GM12874 (cell line): ENCODE measurements at regions not wholly inside any gene's neighbourhood (a gene's known extent, or its start where the extent isn't known, plus 50 kb on each side); places are given as distances from the start of the nearest gene placed in this dataset.

ENCODE experiments used
- TF ChIP-seq, protein P1 (sequence below): IDR thresholded peaks from 2 replicates; pipeline ENCODE4 v1.5.1; 2011; ENCODE audit warnings: low read depth, mild to moderate bottlenecking, control low read depth, low read length, moderate library complexity; ENCODE audit not compliant: insufficient read depth

DNA sequence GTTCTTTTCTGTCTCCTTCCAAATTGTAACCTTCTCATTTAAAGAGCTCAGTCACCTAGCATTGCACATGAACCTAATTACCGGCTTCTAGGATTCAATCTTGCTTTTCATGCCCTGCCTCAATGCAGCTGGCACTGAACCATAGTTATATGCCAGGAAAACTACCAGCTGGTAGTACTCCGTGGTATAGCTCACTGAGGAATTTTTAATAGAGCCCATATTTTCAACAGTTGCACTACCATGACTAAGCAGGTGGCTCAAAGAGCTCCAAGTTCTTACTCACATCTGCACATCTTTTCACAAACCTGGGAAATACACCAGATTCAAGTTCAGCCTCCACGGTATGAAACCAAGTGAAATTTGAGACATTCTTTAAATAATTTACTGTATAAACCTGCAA, 363.5 kb downstream of the GRB14 start:
- TF ChIP-seq, protein P1, sequence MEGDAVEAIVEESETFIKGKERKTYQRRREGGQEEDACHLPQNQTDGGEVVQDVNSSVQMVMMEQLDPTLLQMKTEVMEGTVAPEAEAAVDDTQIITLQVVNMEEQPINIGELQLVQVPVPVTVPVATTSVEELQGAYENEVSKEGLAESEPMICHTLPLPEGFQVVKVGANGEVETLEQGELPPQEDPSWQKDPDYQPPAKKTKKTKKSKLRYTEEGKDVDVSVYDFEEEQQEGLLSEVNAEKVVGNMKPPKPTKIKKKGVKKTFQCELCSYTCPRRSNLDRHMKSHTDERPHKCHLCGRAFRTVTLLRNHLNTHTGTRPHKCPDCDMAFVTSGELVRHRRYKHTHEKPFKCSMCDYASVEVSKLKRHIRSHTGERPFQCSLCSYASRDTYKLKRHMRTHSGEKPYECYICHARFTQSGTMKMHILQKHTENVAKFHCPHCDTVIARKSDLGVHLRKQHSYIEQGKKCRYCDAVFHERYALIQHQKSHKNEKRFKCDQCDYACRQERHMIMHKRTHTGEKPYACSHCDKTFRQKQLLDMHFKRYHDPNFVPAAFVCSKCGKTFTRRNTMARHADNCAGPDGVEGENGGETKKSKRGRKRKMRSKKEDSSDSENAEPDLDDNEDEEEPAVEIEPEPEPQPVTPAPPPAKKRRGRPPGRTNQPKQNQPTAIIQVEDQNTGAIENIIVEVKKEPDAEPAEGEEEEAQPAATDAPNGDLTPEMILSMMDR, result no peak

DNA sequence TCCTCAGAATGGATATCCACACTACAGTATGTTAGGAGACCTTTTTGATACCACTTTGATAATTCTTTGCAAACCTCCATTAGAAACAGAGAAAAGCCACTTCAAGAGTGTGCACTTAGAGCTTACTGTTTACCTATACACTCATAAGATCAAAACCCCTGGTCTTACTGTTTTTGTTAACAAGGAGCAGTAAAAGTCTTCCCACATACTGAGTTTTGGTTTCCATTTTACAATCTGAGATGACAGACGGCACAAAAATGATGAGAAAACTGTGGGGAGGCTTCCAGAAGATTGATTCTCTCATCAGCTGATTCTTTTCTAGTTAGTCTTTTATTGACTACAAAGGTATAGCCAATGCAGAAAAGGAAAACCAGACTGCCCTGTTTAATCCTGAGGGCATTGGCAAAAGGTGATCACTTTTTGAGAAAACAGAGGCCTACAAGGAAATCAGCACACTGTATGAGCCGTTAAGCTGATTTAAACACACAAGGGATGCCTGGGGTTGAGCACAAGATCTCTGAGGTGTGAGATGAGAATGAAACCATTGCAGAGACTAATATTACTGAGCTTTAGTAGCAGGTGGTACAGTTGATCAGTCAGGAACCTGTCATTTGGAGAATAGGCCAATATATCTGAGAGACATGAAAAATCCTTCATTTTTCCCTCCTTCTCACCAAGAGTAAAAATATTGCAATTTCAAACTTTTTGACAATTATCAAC, 368.6 kb downstream of the GRB14 start:
- TF ChIP-seq, protein P1, result no peak

DNA sequence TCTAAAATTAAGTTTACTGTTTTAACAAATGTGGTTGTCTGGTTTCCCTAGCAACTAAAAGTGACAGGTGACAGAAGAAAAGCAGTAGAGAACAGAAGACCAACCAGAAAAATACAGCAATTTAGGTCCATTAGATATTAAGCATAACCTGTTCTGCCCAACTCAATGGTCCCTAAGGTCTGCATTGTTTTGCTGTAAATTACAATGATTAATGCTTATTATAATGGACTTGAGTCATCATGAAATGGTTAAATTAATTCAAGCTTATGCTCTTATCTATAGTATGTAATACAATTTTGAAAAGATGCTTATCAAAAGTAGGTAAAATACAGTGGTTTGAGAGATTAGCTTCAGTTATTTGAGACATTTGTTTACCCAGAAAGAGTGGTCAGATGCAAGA, 378.0 kb downstream of the GRB14 start:
- TF ChIP-seq, protein P1, result no peak

DNA sequence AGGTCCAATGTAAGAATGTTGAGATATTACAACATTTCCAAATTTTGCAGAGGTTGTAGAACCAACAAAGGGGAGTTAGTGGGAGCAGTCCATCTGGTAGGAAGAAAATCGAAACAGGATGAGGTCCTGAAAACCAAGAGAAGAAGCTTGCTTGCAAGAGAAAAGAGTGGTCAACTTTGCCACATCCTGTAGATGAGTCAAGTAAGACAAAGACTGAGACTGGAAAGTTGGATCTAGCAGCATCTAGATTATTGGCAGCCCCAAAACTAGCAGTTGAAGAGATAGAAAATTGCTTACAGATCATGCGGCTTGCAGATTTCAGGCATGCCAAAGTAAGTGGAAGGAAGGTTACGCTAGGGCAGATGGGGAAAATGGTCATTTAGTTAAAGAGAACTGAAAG, 378.9 kb downstream of the GRB14 start:
- TF ChIP-seq, protein P1, result no peak

DNA sequence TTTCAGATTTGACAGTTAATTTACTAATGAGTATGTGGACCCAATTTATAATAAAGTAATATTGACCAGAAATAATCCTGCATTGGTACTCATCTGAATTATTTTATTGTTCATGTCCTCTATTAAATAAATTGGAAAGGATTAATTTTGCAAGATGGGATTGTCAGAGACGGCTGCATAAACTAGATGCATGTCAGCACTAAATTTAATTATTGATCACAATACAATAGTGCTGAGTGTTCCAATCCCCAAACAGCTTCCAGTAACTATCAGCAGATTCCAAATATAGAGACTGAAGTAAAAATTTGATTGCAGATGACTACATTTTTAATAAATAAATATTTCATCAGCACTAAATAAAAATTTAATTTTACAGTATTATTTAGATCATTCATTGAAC, 387.2 kb downstream of the GRB14 start:
- TF ChIP-seq, protein P1, result no peak

DNA sequence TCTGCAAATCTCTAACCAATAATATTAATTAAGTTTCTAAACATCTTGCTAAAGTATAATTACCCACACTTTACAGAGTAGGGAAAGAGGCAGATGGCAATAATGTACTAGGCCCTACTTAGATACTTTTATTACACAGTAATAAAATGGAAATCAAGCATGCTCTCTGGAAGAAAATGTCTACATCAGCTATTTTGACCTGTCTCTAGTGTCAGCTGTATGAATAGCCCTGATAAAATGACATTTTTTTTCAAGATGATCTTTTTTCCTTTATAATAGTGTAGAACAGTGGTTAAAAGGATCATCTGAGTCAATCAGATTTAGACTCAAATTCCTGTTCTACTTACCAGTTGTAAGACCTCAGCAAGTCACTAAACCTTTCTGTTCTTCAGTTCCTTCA, 397.3 kb downstream of the GRB14 start:
- TF ChIP-seq, protein P1, result no peak

DNA sequence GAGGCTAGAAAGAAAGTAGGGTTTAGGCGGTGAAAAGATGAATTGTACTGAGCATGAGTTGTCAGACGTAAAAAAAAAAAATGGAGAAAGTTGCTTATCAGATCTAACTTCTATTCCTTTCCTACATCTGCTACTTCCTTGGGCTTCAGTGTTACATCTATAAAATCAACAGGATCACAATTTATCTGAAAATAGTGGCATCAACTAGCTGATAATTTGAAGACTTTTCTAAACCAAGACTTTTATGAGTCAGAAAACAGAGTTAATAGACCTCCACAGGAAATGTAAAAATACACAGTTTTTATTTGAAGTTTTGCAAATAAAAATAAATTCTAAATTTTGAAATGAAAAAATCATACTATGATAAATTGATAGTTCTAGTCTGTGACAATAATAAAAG, 399.8 kb downstream of the GRB14 start:
- TF ChIP-seq, protein P1, result no peak

DNA sequence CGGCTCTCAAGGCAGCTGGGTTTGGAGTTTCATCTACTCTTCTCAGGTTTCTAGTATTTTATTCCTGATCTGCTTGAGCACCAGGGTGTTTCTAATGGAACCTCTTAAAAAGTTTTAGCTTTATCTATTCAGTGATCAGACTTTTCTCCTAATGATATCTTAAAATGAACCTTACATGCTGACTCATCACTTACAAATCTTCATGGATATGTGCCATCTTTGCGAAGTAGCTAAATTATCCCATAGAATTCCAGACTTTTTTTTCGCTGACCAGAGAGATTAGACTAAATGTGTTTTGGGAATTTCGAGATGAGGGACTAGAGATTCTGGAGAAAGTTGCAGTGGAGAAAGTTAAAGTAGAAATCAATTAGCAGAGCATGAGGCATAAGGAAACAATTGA, 401.0 kb downstream of the GRB14 start:
- TF ChIP-seq, protein P1, result no peak
